GM12865 (cell line): ENCODE measurements at regions not wholly inside any gene's neighbourhood (a gene's known extent, or its start where the extent isn't known, plus 50 kb on each side); places are given as distances from the start of the nearest gene placed in this dataset.

Experiments used
- DNase-seq: peaks from one replicate; pipeline ENCODE4 v3.0.0; 2010; ENCODE audit warnings: low read depth
- H3K4me3 ChIP-seq: 2 replicates; pipeline ENCODE4 v1.5.1; 2011; ENCODE audit warnings: mild to moderate bottlenecking, low read depth, low read length, control low read depth
- CTCF ChIP-seq: IDR thresholded peaks from 2 replicates; pipeline ENCODE4 v1.5.1; 2011; ENCODE audit warnings: low read length, control low read depth, low read depth, inconsistent platforms; ENCODE audit not compliant: insufficient read depth; ENCODE audit errors: missing control alignments

GRCh38 chr5:30405821-30406220, 787.7 kb upstream of the CDH6 start:
- DNase-seq, result no peak
- no peak overlapping the region for H3K4me3 ChIP-seq
- TF ChIP-seq CTCF, result no peak

- TF ChIP-seq CTCF, result no peak
- peak; percentile 0 for DNase-seq
- no peak overlapping the region for H3K4me3 ChIP-seq
These were observed 791.9 kb upstream of the CDH6 start for GRCh38 chr5:30401479-30402058.

- H3K4me3 ChIP-seq, result no peak overlapping the region
- no peak for DNase-seq
- TF ChIP-seq CTCF, result no peak
These were observed 795.1 kb upstream of the CDH6 start for GRCh38 chr5:30398423-30398822.

GRCh38 chr5:30392897-30393296, 800.6 kb upstream of the CDH6 start:
- H3K4me3 ChIP-seq, result no peak overlapping the region
- DNase-seq, result no peak
- no peak for TF ChIP-seq CTCF

GRCh38 chr5:30390095-30390494, 803.4 kb upstream of the CDH6 start:
- no peak for TF ChIP-seq CTCF
- no peak overlapping the region for H3K4me3 ChIP-seq
- DNase-seq, result no peak

GRCh38 chr5:30387974-30388632, 805.4 kb upstream of the CDH6 start:
- no peak overlapping the region for H3K4me3 ChIP-seq
- TF ChIP-seq CTCF, result no peak
- DNase-seq, result no peak

GRCh38 chr5:30385754-30386153, 807.7 kb upstream of the CDH6 start:
- no peak for TF ChIP-seq CTCF
- DNase-seq, result no peak
- no peak overlapping the region for H3K4me3 ChIP-seq
